HepG2 (cell line): ENCODE measurements at regions not wholly inside any gene's neighbourhood (a gene's known extent, or its start where the extent isn't known, plus 50 kb on each side); places are given as distances from the start of the nearest gene placed in this dataset.
A peak's percentile ranks its signal among the peaks of the same experiment; 100 is the strongest.

Experiments used
- BHLHE40 ChIP-seq: IDR thresholded peaks from 2 replicates; pipeline ENCODE4 v1.6.1; 2011; ENCODE audit warnings: low read length, improper control_type of control experiment
- HNRNPUL1 ChIP-seq: fragments of 200-400 bp; formaldehyde crosslinking; IDR thresholded peaks from 2 replicates; pipeline ENCODE4 v1.6.1; 2017; ENCODE audit warnings: low read depth, mild to moderate bottlenecking, low read length, moderate library complexity
- KAT7 ChIP-seq: IDR thresholded peaks from 2 replicates; pipeline ENCODE4 v1.6.1; 2018; ENCODE audit warnings: borderline replicate concordance, missing compliant biosample characterization
- MED1 ChIP-seq: sonication (generic); formaldehyde crosslinking; IDR thresholded peaks from 2 replicates; pipeline ENCODE4 v1.4.0; 2020; ENCODE audit warnings: missing genetic modification reagents
- POLR2AphosphoS5 ChIP-seq: IDR thresholded peaks from 2 replicates; pipeline ENCODE4 v1.6.1; 2012; ENCODE audit warnings: low read depth, low read length
- SOX5 ChIP-seq: IDR thresholded peaks from 2 replicates; pipeline ENCODE4 v1.6.1; 2016; ENCODE audit warnings: borderline replicate concordance
- SP1 ChIP-seq, 2 experiments: fragments of 450-650 bp in 1 of 2; sonication (generic) in 1 of 2; formaldehyde crosslinking in 1 of 2; IDR thresholded peaks; 2 replicates each; pipeline versions ENCODE4 v1.4.0 to v1.6.1; 2016 to 2020; ENCODE audit warnings: missing genetic modification reagents in 1 of 2
- ZNF10 ChIP-seq: sonication (generic); formaldehyde crosslinking; IDR thresholded peaks from 2 replicates; pipeline ENCODE4 v1.4.0; 2020; ENCODE audit warnings: mild to moderate bottlenecking, low read depth, missing genetic modification reagents, borderline replicate concordance
- ZNF101 ChIP-seq: sonication (generic); formaldehyde crosslinking; IDR thresholded peaks from 2 replicates; pipeline ENCODE4 v1.4.0; 2020; ENCODE audit warnings: mild to moderate bottlenecking, low read depth, missing genetic modification reagents, borderline replicate concordance
- ZNF674 ChIP-seq: sonication (generic); formaldehyde crosslinking; IDR thresholded peaks from 2 replicates; pipeline ENCODE4 v1.5.0; 2020; ENCODE audit warnings: low read depth, mild to moderate bottlenecking, missing genetic modification reagents
- TF ChIP-seq, protein P1 (sequence below): IDR thresholded peaks from 2 replicates; pipeline ENCODE4 v1.6.1; 2018; ENCODE audit warnings: missing genetic modification reagents, mild to moderate bottlenecking, missing compliant biosample characterization
- TF ChIP-seq, protein P2 (sequence below): sonication (generic); formaldehyde crosslinking; IDR thresholded peaks from 2 replicates; pipeline ENCODE4 v1.4.0; 2020; ENCODE audit warnings: missing genetic modification reagents
- TF ChIP-seq, protein P3 (sequence below): sonication (generic); formaldehyde crosslinking; IDR thresholded peaks from 2 replicates; pipeline ENCODE4 v1.4.0; 2020; ENCODE audit warnings: missing genetic modification reagents
- TF ChIP-seq, protein P4 (sequence below): fragments of 450-650 bp; IDR thresholded peaks from 2 replicates; pipeline ENCODE4 v1.6.1; 2017; ENCODE audit warnings: mild to moderate bottlenecking
- TF ChIP-seq, protein P5 (sequence below): IDR thresholded peaks from 2 replicates; pipeline ENCODE4 v1.4.0; 2020; ENCODE audit warnings: mild to moderate bottlenecking, missing genetic modification reagents

DNA sequence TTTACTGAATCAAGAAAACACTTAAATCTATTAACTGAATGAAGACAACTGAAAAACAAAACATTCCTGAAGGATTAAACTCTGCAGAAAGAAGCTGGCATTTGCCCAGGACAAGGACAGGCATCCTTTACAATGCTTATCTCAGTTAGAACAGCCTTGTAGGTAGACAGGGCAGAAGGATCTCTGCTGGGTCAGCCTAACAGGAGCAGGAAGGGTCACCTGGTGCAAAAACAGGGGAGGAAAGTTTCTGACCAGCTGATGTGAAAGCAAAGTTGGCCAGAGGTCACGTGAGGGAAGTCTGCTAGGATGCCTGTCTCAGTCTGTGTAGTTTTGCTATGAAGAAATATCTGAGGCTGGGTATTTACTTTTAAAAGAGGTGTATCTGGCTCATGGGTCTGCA lies 348.6 kb downstream of the ANAPC1 start (continued):
- TF ChIP-seq, protein P1, sequence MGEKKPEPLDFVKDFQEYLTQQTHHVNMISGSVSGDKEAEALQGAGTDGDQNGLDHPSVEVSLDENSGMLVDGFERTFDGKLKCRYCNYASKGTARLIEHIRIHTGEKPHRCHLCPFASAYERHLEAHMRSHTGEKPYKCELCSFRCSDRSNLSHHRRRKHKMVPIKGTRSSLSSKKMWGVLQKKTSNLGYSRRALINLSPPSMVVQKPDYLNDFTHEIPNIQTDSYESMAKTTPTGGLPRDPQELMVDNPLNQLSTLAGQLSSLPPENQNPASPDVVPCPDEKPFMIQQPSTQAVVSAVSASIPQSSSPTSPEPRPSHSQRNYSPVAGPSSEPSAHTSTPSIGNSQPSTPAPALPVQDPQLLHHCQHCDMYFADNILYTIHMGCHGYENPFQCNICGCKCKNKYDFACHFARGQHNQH, result peak; percentile 56; the same call in 1 of the 2 replicates
- no peak for TF ChIP-seq ZNF10 (CRISPR knock-in tag)
- peak; percentile 18; the same call in 1 of the 2 replicates for TF ChIP-seq MED1 (CRISPR knock-in tag)
- no peak for TF ChIP-seq HNRNPUL1
- TF ChIP-seq, protein P2, sequence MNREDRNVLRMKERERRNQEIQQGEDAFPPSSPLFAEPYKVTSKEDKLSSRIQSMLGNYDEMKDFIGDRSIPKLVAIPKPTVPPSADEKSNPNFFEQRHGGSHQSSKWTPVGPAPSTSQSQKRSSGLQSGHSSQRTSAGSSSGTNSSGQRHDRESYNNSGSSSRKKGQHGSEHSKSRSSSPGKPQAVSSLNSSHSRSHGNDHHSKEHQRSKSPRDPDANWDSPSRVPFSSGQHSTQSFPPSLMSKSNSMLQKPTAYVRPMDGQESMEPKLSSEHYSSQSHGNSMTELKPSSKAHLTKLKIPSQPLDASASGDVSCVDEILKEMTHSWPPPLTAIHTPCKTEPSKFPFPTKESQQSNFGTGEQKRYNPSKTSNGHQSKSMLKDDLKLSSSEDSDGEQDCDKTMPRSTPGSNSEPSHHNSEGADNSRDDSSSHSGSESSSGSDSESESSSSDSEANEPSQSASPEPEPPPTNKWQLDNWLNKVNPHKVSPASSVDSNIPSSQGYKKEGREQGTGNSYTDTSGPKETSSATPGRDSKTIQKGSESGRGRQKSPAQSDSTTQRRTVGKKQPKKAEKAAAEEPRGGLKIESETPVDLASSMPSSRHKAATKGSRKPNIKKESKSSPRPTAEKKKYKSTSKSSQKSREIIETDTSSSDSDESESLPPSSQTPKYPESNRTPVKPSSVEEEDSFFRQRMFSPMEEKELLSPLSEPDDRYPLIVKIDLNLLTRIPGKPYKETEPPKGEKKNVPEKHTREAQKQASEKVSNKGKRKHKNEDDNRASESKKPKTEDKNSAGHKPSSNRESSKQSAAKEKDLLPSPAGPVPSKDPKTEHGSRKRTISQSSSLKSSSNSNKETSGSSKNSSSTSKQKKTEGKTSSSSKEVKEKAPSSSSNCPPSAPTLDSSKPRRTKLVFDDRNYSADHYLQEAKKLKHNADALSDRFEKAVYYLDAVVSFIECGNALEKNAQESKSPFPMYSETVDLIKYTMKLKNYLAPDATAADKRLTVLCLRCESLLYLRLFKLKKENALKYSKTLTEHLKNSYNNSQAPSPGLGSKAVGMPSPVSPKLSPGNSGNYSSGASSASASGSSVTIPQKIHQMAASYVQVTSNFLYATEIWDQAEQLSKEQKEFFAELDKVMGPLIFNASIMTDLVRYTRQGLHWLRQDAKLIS (CRISPR knock-in tag), result no peak
- TF ChIP-seq, protein P3, sequence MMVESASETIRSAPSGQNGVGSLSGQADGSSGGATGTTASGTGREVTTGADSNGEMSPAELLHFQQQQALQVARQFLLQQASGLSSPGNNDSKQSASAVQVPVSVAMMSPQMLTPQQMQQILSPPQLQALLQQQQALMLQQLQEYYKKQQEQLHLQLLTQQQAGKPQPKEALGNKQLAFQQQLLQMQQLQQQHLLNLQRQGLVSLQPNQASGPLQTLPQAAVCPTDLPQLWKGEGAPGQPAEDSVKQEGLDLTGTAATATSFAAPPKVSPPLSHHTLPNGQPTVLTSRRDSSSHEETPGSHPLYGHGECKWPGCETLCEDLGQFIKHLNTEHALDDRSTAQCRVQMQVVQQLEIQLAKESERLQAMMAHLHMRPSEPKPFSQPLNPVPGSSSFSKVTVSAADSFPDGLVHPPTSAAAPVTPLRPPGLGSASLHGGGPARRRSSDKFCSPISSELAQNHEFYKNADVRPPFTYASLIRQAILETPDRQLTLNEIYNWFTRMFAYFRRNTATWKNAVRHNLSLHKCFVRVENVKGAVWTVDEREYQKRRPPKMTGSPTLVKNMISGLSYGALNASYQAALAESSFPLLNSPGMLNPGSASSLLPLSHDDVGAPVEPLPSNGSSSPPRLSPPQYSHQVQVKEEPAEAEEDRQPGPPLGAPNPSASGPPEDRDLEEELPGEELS (CRISPR knock-in tag), result no peak
- TF ChIP-seq, protein P4, sequence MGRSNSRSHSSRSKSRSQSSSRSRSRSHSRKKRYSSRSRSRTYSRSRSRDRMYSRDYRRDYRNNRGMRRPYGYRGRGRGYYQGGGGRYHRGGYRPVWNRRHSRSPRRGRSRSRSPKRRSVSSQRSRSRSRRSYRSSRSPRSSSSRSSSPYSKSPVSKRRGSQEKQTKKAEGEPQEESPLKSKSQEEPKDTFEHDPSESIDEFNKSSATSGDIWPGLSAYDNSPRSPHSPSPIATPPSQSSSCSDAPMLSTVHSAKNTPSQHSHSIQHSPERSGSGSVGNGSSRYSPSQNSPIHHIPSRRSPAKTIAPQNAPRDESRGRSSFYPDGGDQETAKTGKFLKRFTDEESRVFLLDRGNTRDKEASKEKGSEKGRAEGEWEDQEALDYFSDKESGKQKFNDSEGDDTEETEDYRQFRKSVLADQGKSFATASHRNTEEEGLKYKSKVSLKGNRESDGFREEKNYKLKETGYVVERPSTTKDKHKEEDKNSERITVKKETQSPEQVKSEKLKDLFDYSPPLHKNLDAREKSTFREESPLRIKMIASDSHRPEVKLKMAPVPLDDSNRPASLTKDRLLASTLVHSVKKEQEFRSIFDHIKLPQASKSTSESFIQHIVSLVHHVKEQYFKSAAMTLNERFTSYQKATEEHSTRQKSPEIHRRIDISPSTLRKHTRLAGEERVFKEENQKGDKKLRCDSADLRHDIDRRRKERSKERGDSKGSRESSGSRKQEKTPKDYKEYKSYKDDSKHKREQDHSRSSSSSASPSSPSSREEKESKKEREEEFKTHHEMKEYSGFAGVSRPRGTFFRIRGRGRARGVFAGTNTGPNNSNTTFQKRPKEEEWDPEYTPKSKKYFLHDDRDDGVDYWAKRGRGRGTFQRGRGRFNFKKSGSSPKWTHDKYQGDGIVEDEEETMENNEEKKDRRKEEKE, result no peak
- TF ChIP-seq, protein P5, sequence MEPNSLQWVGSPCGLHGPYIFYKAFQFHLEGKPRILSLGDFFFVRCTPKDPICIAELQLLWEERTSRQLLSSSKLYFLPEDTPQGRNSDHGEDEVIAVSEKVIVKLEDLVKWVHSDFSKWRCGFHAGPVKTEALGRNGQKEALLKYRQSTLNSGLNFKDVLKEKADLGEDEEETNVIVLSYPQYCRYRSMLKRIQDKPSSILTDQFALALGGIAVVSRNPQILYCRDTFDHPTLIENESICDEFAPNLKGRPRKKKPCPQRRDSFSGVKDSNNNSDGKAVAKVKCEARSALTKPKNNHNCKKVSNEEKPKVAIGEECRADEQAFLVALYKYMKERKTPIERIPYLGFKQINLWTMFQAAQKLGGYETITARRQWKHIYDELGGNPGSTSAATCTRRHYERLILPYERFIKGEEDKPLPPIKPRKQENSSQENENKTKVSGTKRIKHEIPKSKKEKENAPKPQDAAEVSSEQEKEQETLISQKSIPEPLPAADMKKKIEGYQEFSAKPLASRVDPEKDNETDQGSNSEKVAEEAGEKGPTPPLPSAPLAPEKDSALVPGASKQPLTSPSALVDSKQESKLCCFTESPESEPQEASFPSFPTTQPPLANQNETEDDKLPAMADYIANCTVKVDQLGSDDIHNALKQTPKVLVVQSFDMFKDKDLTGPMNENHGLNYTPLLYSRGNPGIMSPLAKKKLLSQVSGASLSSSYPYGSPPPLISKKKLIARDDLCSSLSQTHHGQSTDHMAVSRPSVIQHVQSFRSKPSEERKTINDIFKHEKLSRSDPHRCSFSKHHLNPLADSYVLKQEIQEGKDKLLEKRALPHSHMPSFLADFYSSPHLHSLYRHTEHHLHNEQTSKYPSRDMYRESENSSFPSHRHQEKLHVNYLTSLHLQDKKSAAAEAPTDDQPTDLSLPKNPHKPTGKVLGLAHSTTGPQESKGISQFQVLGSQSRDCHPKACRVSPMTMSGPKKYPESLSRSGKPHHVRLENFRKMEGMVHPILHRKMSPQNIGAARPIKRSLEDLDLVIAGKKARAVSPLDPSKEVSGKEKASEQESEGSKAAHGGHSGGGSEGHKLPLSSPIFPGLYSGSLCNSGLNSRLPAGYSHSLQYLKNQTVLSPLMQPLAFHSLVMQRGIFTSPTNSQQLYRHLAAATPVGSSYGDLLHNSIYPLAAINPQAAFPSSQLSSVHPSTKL (CRISPR knock-in tag), result peak; percentile 53; the same call in 1 of the 2 replicates
- TF ChIP-seq POLR2AphosphoS5, result no peak
- TF ChIP-seq BHLHE40, result peak; percentile 90
- TF ChIP-seq ZNF674, result no peak
- TF ChIP-seq SOX5 (CRISPR knock-in tag), result peak; percentile 30; the same call in 1 of the 2 replicates
- no peak for TF ChIP-seq KAT7
- TF ChIP-seq ZNF101, result no peak
- TF ChIP-seq SP1 (IDR thresholded peaks at IDR 0.05), result no peak
- no peak for TF ChIP-seq SP1 (CRISPR knock-in tag; IDR thresholded peaks at IDR 0.05)
